Keratinocyte (primary cell): ENCODE measurements at regions not wholly inside any gene's neighbourhood (a gene's known extent, or its start where the extent isn't known, plus 50 kb on each side); places are given as distances from the start of the nearest gene placed in this dataset.

Experiments used
- CTCF ChIP-seq, 3 experiments: IDR thresholded peaks in 1 of 3; conservative IDR thresholded peaks in 1 of 3; optimal IDR thresholded peaks in 1 of 3; 2 replicates in 2 of 3; 3 replicates in 1 of 3; pipeline versions ENCODE3 to v1.5.1; 2011; ENCODE audit warnings: low read length in 3 of 3, mild to moderate bottlenecking in 3 of 3, moderate library complexity in 2 of 3, control low read depth in 1 of 3, inconsistent platforms in 1 of 3; ENCODE audit not compliant: insufficient read depth in 2 of 3; ENCODE audit errors: extremely low read depth in 1 of 3
- EZH2 ChIP-seq: IDR thresholded peaks from one replicate; pipeline ENCODE4 v1.6.1; 2012; ENCODE audit warnings: inconsistent platforms, mild to moderate bottlenecking, low read length, moderate library complexity

GRCh38 chr18:38481576-38481975, 916.0 kb upstream of the CELF4 start:
- no peak for TF ChIP-seq EZH2
- no peak for TF ChIP-seq CTCF (optimal IDR thresholded peaks at IDR 0.05 in 1 of 3, IDR thresholded peaks at IDR 0.05 in 1 of 3, conservative IDR thresholded peaks at IDR 0.05 in 1 of 3; ENCODE audit: extremely low read depth in 1 of 3, insufficient read depth in 2 of 3, low read length in 3 of 3)
